ENCODE measurements at regions not wholly inside any gene's neighbourhood (a gene's known extent, or its start where the extent isn't known, plus 50 kb on each side); places are given as distances from the start of the nearest gene placed in this dataset.
A peak's percentile ranks its signal among the peaks of the same experiment; 100 is the strongest.

DNA sequence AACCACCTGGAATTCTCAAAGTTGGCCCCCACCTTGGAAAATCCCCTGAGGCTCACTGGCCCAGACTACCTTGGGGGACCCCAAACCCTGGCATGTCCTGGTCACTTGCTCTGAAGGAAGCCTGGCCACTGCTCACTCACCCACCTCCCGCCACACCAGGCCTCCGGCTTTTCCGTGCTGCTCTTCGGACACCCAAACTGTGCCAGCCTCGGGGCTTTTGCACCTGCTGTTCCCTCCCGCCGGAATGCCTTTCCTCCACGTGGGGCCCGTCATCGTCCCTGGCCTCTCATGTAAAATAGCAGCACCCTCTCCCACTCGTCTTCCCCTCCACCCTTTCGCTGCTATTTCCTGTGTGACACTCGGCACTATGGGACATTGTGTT, 87.2 kb upstream of the NCOR2 start:
- Histone ChIP-seq H4K8ac (ENCODE audit: low read depth in 2 of 2, low read length in 2 of 2) (peak overlapping the region; percentile 82 to 85), H3K14ac (replicated peaks; ENCODE audit: low read depth, low read length) (peak overlapping the region; percentile 89), H2BK15ac (ENCODE audit: low read depth, low read length) (peak overlapping the region; percentile 49; the same call in 2 of the 3 replicates), H3K23ac (ENCODE audit: low read depth, low read length) (peak overlapping the region; percentile 81), H3K4me3 (ENCODE audit: insufficient read depth, low read depth, low read length) (no peak overlapping the region), H4K5ac (ENCODE audit: low read depth, low read length) (peak overlapping the region; percentile 97), H3K4ac (ENCODE audit: low read depth, low read length) (peak overlapping the region; percentile 98), H2AK9ac (replicated peaks; ENCODE audit: low read depth, low read length, poor library complexity) (peak overlapping the region; percentile 77), H2BK120ac (ENCODE audit: low read depth, low read length) (peak overlapping the region; percentile 97), H4K20me1 (ENCODE audit: insufficient read depth, low read length) (no peaks in the 10 kb centered on the region), H2AFZ (replicated peaks; ENCODE audit: low read length, poor library complexity) (peak overlapping the region; percentile 79), H2BK5ac (ENCODE audit: low read depth, low read length, poor library complexity, severe bottlenecking) (peak overlapping the region; percentile 89), H2AK5ac (ENCODE audit: low read depth, low read length) (peak overlapping the region; percentile 95), H3K79me1 (ENCODE audit: low read depth in 1 of 2, low read length in 2 of 2) (no peaks in the 10 kb centered on the region), H2BK20ac (ENCODE audit: low read depth, low read length) (peak overlapping the region; percentile 98), H4K91ac (ENCODE audit: insufficient read depth, low read depth, low read length) (peak overlapping the region; percentile 98), H3K9ac (ENCODE audit: low read depth, low read length) (peak overlapping the region; percentile 63), H3K9me1 (ENCODE audit: insufficient read depth, low read length) (peaks cover 2% of the 10 kb centered on the region; the same call in 1 of the 2 replicates), H3K4me2 (ENCODE audit: low read depth, low read length) (peak overlapping the region; percentile 57), H3K9me3 (ENCODE audit: control insufficient read depth, insufficient read depth, low read length) (no peaks in the 10 kb centered on the region), H3K4me1 (ENCODE audit: control insufficient read depth, insufficient read depth, low read length) (peaks cover 25% of the 10 kb centered on the region), H3K56ac (ENCODE audit: extremely low read depth, insufficient read depth, low read length) (peak overlapping the region; percentile 70), H3K18ac (ENCODE audit: low read depth, low read length) (peak overlapping the region; percentile 93), H3K36me3 (ENCODE audit: control insufficient read depth, insufficient read depth, low read length) (no peaks in the 10 kb centered on the region), H3K27ac (ENCODE audit: insufficient read depth, low read length) (peak overlapping the region; percentile 95), H3K27me3 (ENCODE audit: control insufficient read depth, insufficient read depth, low read length) (no peaks in the 10 kb centered on the region)
- intact Hi-C loops (cut with micrococcal nuclease) = loop anchor here (5.0 to 10.0 kb wide), 2 partner anchors 87 to 110 kb away; partner anchors contain the start of gene NCOR2
- WGBS, 2 experiments (ENCODE audit: extremely low coverage in 2 of 2, insufficient read length in 1 of 2) = 95% methylated on average over 4 of the region's 13 CpGs; no CpG with 5 or more reads in 1 of the 2 experiments
- ChIA-PET POLR2A (ENCODE audit: unreplicated experiment) (interaction anchor here (0.6 kb wide), 2 partner anchors 44 to 264 kb away, joined by 3 to 4 read pairs; no protein-coding TSS in a partner anchor), CTCF (interaction anchor here (0.6 kb wide), 3 partner anchors 27 to 132 kb away, joined by 3 read pairs; no protein-coding TSS in a partner anchor)
- DNase-seq = no peak
- dilution Hi-C loops (cut with HindIII; ENCODE audit: low sequenced_read_pairs, unreplicated experiment) = no loop called here
- no peak for TF ChIP-seq CEBPB (IDR thresholded peaks at IDR 0.05; ENCODE audit: low read depth, low read length)
- TF ChIP-seq SMC3 (IDR thresholded peaks at IDR 0.05; ENCODE audit: low read depth, low read length) = no peak
- no peak for TF ChIP-seq CHD1 (IDR thresholded peaks at IDR 0.05; ENCODE audit: low read depth, low read length)
- TF ChIP-seq POLR2A (IDR thresholded peaks at IDR 0.05; ENCODE audit: low read depth, low read length) = no peak
- no peak for TF ChIP-seq RAD21 (IDR thresholded peaks at IDR 0.05; ENCODE audit: low read length)
- ATAC-seq (ENCODE audit: low read depth) = no peak
- in situ Hi-C loops (cut with MboI; ENCODE audit: low sequenced_read_pairs) = no loop called here
- no TSS peak for BruUV-seq (replicated peaks)

Data from IMR-90 (cell line).